ENCODE measurements at regions not wholly inside any gene's neighbourhood (a gene's known extent, or its start where the extent isn't known, plus 50 kb on each side); places are given as distances from the start of the nearest gene placed in this dataset.

DNA sequence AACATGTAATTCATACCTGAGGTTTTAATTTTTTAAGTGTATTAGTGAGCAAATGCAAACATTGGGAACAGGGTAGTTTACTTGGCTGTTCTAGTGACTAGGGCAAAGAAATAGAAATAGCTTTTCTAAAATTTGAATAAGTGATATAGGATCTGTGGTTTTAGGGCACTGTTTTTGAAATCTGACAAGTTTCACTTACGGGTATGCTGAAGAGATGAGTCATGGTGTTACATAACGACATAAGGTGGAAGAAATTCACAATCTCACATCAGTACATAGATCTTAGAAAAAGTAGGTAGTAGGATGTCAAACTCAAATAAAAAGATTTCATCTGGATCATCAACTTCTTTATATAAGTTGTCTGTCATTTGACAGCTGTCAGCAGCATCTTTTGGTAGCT lies 772.3 kb downstream of the MAT2B start:
- ChIA-PET CTCF (ENCODE audit: low intra/inter-chr PET ratio, low total read pairs) (no interaction called here), POLR2A (no interaction called here)
- TF ChIP-seq SALL2 (CRISPR knock-in tag; IDR thresholded peaks at IDR 0.05) (no peak), NKX3-1 (CRISPR knock-in tag; IDR thresholded peaks at IDR 0.05) (no peak), EED (CRISPR knock-in tag; IDR thresholded peaks at IDR 0.05) (no peak)
- no peaks in the 10 kb centered on the region for H3K27me3 ChIP-seq (ENCODE audit: control insufficient read depth in 1 of 2, insufficient read depth in 2 of 2, low read length in 2 of 2)
- H2AFZ ChIP-seq (ENCODE audit: low read length): no peak overlapping the region
- peaks cover 20% of the 10 kb centered on the region for H3K9me3 ChIP-seq (ENCODE audit: low read length)
- no peaks in the 10 kb centered on the region for H4K20me1 ChIP-seq (ENCODE audit: insufficient read depth, low read length)
- in situ Hi-C loops (cut with HindIII; ENCODE audit: extremely low pct_ligation_motif_present, low pct_unique_long_range_greater_than_20kb) (no loop called here), intact Hi-C loops (cut with micrococcal nuclease; ENCODE audit: unreplicated experiment) (no loop called here)
- WGBS (ENCODE audit: low lambda C conversion rate): 4% methylated on average over 2 of the region's 2 CpGs
- ATAC-seq (no peak), DNase-seq (ENCODE audit: low spot score) (no peak), FAIRE-seq (no peak)
- no peak overlapping the region for H3K27ac ChIP-seq (ENCODE audit: extremely low read length, insufficient read depth, low read length)
- no peaks in the 10 kb centered on the region for H3K4me1 ChIP-seq (ENCODE audit: insufficient read depth, low read length)
- H3K36me3 ChIP-seq (replicated peaks in 1 of 2; ENCODE audit: control insufficient read depth in 1 of 2, insufficient read depth in 2 of 2, low read length in 2 of 2): no peaks in the 10 kb centered on the region
- H3K9ac ChIP-seq (ENCODE audit: insufficient read depth, low read depth, low read length): no peak overlapping the region
- no peak overlapping the region for H3K4me3 ChIP-seq (replicated peaks in 1 of 3; ENCODE audit: insufficient read depth in 1 of 3, low read depth in 2 of 3, low read length in 3 of 3)
- no peak overlapping the region for H3K4me2 ChIP-seq (ENCODE audit: low read depth, low read length)
- H3K79me2 ChIP-seq (ENCODE audit: insufficient read depth, low read length): no peaks in the 10 kb centered on the region
- no TSS peak for BruUV-seq (replicated peaks)

DNA sequence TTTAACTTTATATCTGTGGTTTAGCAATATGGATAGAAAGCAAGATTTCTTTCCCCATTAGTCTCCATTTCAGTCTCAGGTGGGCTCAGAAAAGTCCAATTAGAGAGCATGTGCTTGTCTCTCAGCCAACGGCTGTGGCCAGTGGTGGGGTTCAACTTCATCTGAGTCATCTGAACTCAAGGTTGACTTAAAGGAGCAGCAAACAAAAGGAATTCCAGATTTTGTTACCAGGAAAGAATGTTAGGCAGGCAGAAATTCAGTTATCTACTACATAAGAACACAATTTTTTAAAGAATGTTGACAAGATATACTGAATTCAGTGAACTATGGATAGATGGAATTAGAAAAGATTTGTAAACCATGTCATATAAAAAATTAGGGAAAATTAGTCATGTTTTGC lies 784.1 kb downstream of the MAT2B start:
- no peak for FAIRE-seq
- TF ChIP-seq ZIK1 (CRISPR knock-in tag; IDR thresholded peaks at IDR 0.05; ENCODE audit: borderline replicate concordance, low read depth) (no peak), ZNF678 (CRISPR knock-in tag; IDR thresholded peaks at IDR 0.05) (no peak), HES4 (CRISPR knock-in tag; IDR thresholded peaks at IDR 0.05; ENCODE audit: borderline replicate concordance) (no peak), ZNF331 (CRISPR knock-in tag; IDR thresholded peaks at IDR 0.05) (no peak), ATF7-NPFF (CRISPR knock-in tag; IDR thresholded peaks at IDR 0.05; ENCODE audit: low read depth) (no peak), MTA1 (CRISPR knock-in tag; IDR thresholded peaks at IDR 0.05; ENCODE audit: borderline replicate concordance) (no peak)
- TF ChIP-seq, protein P1, sequence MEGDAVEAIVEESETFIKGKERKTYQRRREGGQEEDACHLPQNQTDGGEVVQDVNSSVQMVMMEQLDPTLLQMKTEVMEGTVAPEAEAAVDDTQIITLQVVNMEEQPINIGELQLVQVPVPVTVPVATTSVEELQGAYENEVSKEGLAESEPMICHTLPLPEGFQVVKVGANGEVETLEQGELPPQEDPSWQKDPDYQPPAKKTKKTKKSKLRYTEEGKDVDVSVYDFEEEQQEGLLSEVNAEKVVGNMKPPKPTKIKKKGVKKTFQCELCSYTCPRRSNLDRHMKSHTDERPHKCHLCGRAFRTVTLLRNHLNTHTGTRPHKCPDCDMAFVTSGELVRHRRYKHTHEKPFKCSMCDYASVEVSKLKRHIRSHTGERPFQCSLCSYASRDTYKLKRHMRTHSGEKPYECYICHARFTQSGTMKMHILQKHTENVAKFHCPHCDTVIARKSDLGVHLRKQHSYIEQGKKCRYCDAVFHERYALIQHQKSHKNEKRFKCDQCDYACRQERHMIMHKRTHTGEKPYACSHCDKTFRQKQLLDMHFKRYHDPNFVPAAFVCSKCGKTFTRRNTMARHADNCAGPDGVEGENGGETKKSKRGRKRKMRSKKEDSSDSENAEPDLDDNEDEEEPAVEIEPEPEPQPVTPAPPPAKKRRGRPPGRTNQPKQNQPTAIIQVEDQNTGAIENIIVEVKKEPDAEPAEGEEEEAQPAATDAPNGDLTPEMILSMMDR (CRISPR knock-in tag; IDR thresholded peaks at IDR 0.05): no peak
- TF ChIP-seq, protein P2, sequence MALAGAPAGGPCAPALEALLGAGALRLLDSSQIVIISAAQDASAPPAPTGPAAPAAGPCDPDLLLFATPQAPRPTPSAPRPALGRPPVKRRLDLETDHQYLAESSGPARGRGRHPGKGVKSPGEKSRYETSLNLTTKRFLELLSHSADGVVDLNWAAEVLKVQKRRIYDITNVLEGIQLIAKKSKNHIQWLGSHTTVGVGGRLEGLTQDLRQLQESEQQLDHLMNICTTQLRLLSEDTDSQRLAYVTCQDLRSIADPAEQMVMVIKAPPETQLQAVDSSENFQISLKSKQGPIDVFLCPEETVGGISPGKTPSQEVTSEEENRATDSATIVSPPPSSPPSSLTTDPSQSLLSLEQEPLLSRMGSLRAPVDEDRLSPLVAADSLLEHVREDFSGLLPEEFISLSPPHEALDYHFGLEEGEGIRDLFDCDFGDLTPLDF (CRISPR knock-in tag; IDR thresholded peaks at IDR 0.05): no peak
- TF ChIP-seq, protein P3, sequence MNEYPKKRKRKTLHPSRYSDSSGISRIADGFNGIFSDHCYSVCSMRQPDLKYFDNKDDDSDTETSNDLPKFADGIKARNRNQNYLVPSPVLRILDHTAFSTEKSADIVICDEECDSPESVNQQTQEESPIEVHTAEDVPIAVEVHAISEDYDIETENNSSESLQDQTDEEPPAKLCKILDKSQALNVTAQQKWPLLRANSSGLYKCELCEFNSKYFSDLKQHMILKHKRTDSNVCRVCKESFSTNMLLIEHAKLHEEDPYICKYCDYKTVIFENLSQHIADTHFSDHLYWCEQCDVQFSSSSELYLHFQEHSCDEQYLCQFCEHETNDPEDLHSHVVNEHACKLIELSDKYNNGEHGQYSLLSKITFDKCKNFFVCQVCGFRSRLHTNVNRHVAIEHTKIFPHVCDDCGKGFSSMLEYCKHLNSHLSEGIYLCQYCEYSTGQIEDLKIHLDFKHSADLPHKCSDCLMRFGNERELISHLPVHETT (CRISPR knock-in tag; conservative IDR thresholded peaks at IDR 0.05): no peak
- TF ChIP-seq, protein P4, sequence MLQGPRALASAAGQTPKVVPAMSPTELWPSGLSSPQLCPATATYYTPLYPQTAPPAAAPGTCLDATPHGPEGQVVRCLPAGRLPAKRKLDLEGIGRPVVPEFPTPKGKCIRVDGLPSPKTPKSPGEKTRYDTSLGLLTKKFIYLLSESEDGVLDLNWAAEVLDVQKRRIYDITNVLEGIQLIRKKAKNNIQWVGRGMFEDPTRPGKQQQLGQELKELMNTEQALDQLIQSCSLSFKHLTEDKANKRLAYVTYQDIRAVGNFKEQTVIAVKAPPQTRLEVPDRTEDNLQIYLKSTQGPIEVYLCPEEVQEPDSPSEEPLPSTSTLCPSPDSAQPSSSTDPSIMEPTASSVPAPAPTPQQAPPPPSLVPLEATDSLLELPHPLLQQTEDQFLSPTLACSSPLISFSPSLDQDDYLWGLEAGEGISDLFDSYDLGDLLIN (CRISPR knock-in tag; IDR thresholded peaks at IDR 0.05; ENCODE audit: borderline replicate concordance): no peak
- no peak for ATAC-seq
- in situ Hi-C loops (cut with HindIII; ENCODE audit: extremely low pct_ligation_motif_present, low pct_unique_long_range_greater_than_20kb): no loop called here
- Histone ChIP-seq H3K9ac (ENCODE audit: insufficient read depth, low read depth, low read length) (no peak overlapping the region), H3K27me3 (ENCODE audit: control insufficient read depth in 1 of 2, insufficient read depth in 2 of 2, low read length in 2 of 2) (no peaks in the 10 kb centered on the region), H3K27ac (ENCODE audit: extremely low read length, insufficient read depth, low read length) (no peak overlapping the region), H3K4me2 (ENCODE audit: low read depth, low read length) (no peak overlapping the region), H4K20me1 (ENCODE audit: insufficient read depth, low read length) (no peaks in the 10 kb centered on the region), H3K4me3 (replicated peaks in 1 of 3; ENCODE audit: insufficient read depth in 1 of 3, low read depth in 2 of 3, low read length in 3 of 3) (no peak overlapping the region), H2AFZ (ENCODE audit: low read length) (no peak overlapping the region), H3K9me3 (ENCODE audit: low read length) (peaks cover 63% of the 10 kb centered on the region), H3K4me1 (ENCODE audit: insufficient read depth, low read length) (no peaks in the 10 kb centered on the region), H3K36me3 (replicated peaks in 1 of 2; ENCODE audit: control insufficient read depth in 1 of 2, insufficient read depth in 2 of 2, low read length in 2 of 2) (no peaks in the 10 kb centered on the region), H3K79me2 (ENCODE audit: insufficient read depth, low read length) (no peaks in the 10 kb centered on the region)
- intact Hi-C loops (cut with micrococcal nuclease; ENCODE audit: unreplicated experiment): no loop called here
- POLR2A ChIA-PET: no interaction called here
- no peak for DNase-seq (ENCODE audit: low spot score)
- BruUV-seq (replicated peaks): no TSS peak
- 0% methylated on average over 1 of the region's 1 CpG for WGBS (ENCODE audit: low lambda C conversion rate)
- CTCF ChIA-PET (ENCODE audit: low intra/inter-chr PET ratio, low total read pairs): no interaction called here
